ENCODE measurements at regions not wholly inside any gene's neighbourhood (a gene's known extent, or its start where the extent isn't known, plus 50 kb on each side); places are given as distances from the start of the nearest gene placed in this dataset.
"Not testable (repeated sequence)": the region's sequence is repeated elsewhere in the genome, so short reads cannot be mapped to it uniquely, and the experiment has no call there.

GRCh38 chr4:111128327-111128726 is 505.4 kb upstream of the PITX2 start:
- no peaks in the 10 kb centered on the region for H3K9me3 ChIP-seq (ENCODE audit: insufficient read depth, low read length)
- H3K27me3 ChIP-seq (ENCODE audit: insufficient read depth, insufficient read length) = no peaks in the 10 kb centered on the region
- TF ChIP-seq SUZ12 (IDR thresholded peaks at IDR 0.05; ENCODE audit: extremely low read depth, insufficient read depth, insufficient read length) = no peak
- TF ChIP-seq ZNF274 (IDR thresholded peaks at IDR 0.05; ENCODE audit: low read depth, low read length) = no peak
- no peak for TF ChIP-seq YY1 (IDR thresholded peaks at IDR 0.05; ENCODE audit: insufficient read depth, insufficient read length)
- H3K36me3 ChIP-seq (ENCODE audit: insufficient read depth, insufficient read length, low read length) = no peaks in the 10 kb centered on the region
- H3K9ac ChIP-seq (ENCODE audit: insufficient read length, low read depth) = no peak overlapping the region
- no peak overlapping the region for H3K4me3 ChIP-seq (ENCODE audit: insufficient read length, low read depth)
- no peak for DNase-seq (ENCODE audit: low read depth, low spot score)
- no peaks in the 10 kb centered on the region for H3K4me1 ChIP-seq (ENCODE audit: insufficient read depth, insufficient read length)

GRCh38 chr4:111136438-111136837 is 513.6 kb upstream of the PITX2 start:
- Histone ChIP-seq H3K4me1 (ENCODE audit: insufficient read depth, insufficient read length) (no peaks in the 10 kb centered on the region), H3K9me3 (ENCODE audit: insufficient read depth, low read length) (no peaks in the 10 kb centered on the region), H3K4me3 (ENCODE audit: insufficient read length, low read depth) (no peak overlapping the region), H3K27me3 (ENCODE audit: insufficient read depth, insufficient read length) (no peaks in the 10 kb centered on the region), H3K9ac (ENCODE audit: insufficient read length, low read depth) (no peak overlapping the region), H3K36me3 (ENCODE audit: insufficient read depth, insufficient read length, low read length) (no peaks in the 10 kb centered on the region)
- TF ChIP-seq YY1 (IDR thresholded peaks at IDR 0.05; ENCODE audit: insufficient read depth, insufficient read length) (no peak), ZNF274 (IDR thresholded peaks at IDR 0.05; ENCODE audit: low read depth, low read length) (no peak)
- peak; percentile 2 for DNase-seq (ENCODE audit: low read depth, low spot score)

- no peak for TF ChIP-seq ZNF274 (IDR thresholded peaks at IDR 0.05; ENCODE audit: low read depth, low read length)
- no peak for TF ChIP-seq SUZ12 (IDR thresholded peaks at IDR 0.05; ENCODE audit: extremely low read depth, insufficient read depth, insufficient read length)
- TF ChIP-seq YY1 (IDR thresholded peaks at IDR 0.05; ENCODE audit: insufficient read depth, insufficient read length) = no peak
- H3K4me3 ChIP-seq (ENCODE audit: insufficient read length, low read depth) = no peak overlapping the region
- no peak for DNase-seq (ENCODE audit: low read depth, low spot score)
- H3K9me3 ChIP-seq (ENCODE audit: insufficient read depth, low read length) = no peaks in the 10 kb centered on the region
- no peaks in the 10 kb centered on the region for H3K27me3 ChIP-seq (ENCODE audit: insufficient read depth, insufficient read length)
- no peak overlapping the region for H3K9ac ChIP-seq (ENCODE audit: insufficient read length, low read depth)
- H3K4me1 ChIP-seq (ENCODE audit: insufficient read depth, insufficient read length) = no peaks in the 10 kb centered on the region
- no peaks in the 10 kb centered on the region for H3K36me3 ChIP-seq (ENCODE audit: insufficient read depth, insufficient read length, low read length)
These were observed 514.1 kb upstream of the PITX2 start for GRCh38 chr4:111136967-111137366.

DNA sequence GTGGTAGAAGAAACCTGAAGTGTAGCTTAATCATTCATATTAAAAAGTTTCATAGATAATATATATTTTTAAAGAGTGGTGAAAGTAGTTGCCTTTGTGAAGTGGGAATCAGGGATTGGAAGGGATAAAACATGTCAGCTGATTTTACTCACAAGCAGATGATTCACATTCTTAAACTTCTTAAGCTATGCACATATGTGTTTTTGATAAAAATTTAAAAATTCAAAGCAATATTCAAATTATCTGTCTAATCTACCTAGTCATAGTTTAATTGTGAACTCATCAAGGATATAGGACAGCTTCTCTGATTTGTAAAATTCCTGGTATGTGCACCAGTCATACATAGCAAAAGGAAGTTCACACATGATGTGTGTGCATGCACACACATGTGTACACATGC is 520.6 kb upstream of the PITX2 start:
- Histone ChIP-seq H3K36me3 (ENCODE audit: insufficient read depth, insufficient read length, low read length) (no peaks in the 10 kb centered on the region), H3K4me3 (ENCODE audit: insufficient read length, low read depth) (no peak overlapping the region), H3K9ac (ENCODE audit: insufficient read length, low read depth) (no peak overlapping the region), H3K4me1 (ENCODE audit: insufficient read depth, insufficient read length) (no peaks in the 10 kb centered on the region), H3K9me3 (ENCODE audit: insufficient read depth, low read length) (no peaks in the 10 kb centered on the region), H3K27me3 (ENCODE audit: insufficient read depth, insufficient read length) (no peaks in the 10 kb centered on the region)
- no peak for DNase-seq (ENCODE audit: low read depth, low spot score)
- TF ChIP-seq YY1 (IDR thresholded peaks at IDR 0.05; ENCODE audit: insufficient read depth, insufficient read length) (no peak), ZNF274 (IDR thresholded peaks at IDR 0.05; ENCODE audit: low read depth, low read length) (no peak), SUZ12 (IDR thresholded peaks at IDR 0.05; ENCODE audit: extremely low read depth, insufficient read depth, insufficient read length) (no peak)

GRCh38 chr4:111154934-111155333 is 532.1 kb upstream of the PITX2 start:
- Histone ChIP-seq H3K4me1 (ENCODE audit: insufficient read depth, insufficient read length) (no peaks in the 10 kb centered on the region), H3K4me3 (ENCODE audit: insufficient read length, low read depth) (no peak overlapping the region), H3K36me3 (ENCODE audit: insufficient read depth, insufficient read length, low read length) (no peaks in the 10 kb centered on the region), H3K27me3 (ENCODE audit: insufficient read depth, insufficient read length) (no peaks in the 10 kb centered on the region), H3K9ac (ENCODE audit: insufficient read length, low read depth) (no peak overlapping the region), H3K9me3 (ENCODE audit: insufficient read depth, low read length) (peaks cover 15% of the 10 kb centered on the region; the same call in 1 of the 2 replicates)
- no peak for TF ChIP-seq YY1 (IDR thresholded peaks at IDR 0.05; ENCODE audit: insufficient read depth, insufficient read length)
- TF ChIP-seq ZNF274 (IDR thresholded peaks at IDR 0.05; ENCODE audit: low read depth, low read length) = no peak
- no peak for TF ChIP-seq SUZ12 (IDR thresholded peaks at IDR 0.05; ENCODE audit: extremely low read depth, insufficient read depth, insufficient read length)
- DNase-seq (ENCODE audit: low read depth, low spot score) = no peak

- not testable (repeated sequence) for H3K36me3 ChIP-seq (ENCODE audit: insufficient read depth, insufficient read length, low read length); H3K4me3 ChIP-seq (ENCODE audit: insufficient read length, low read depth); H3K4me1 ChIP-seq (ENCODE audit: insufficient read depth, insufficient read length); H3K27me3 ChIP-seq (ENCODE audit: insufficient read depth, insufficient read length); H3K9ac ChIP-seq (ENCODE audit: insufficient read length, low read depth); H3K9me3 ChIP-seq (ENCODE audit: insufficient read depth, low read length)
- DNase-seq (ENCODE audit: low read depth, low spot score) = peak; percentile 47
These were observed 541.7 kb upstream of the PITX2 start for GRCh38 chr4:111164556-111164955.

DNA sequence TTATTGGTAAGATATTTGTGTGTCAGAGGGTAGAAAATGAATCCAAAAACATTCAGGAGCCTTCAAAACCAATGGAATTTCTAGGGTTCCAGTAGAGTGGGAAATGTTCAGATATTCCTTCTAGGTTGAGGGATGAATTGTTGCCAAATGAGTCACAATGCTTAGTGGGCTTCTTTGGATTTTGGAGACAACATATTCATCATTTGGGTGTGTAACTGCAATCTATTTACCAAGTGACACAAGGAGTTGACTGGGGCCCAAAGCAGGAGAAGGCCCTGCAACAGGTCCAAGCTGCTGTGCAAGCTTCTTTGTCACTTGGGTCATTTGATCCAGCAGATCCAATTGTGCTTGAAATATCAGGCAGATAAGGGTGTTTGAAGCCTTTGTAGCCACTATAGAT is 551.5 kb upstream of the PITX2 start:
- H3K4me3 ChIP-seq (ENCODE audit: insufficient read length, low read depth) = no peak overlapping the region
- H3K9ac ChIP-seq (ENCODE audit: insufficient read length, low read depth) = no peak overlapping the region
- H3K36me3 ChIP-seq (ENCODE audit: insufficient read depth, insufficient read length, low read length) = no peaks in the 10 kb centered on the region
- H3K4me1 ChIP-seq (ENCODE audit: insufficient read depth, insufficient read length) = no peaks in the 10 kb centered on the region
- no peaks in the 10 kb centered on the region for H3K9me3 ChIP-seq (ENCODE audit: insufficient read depth, low read length)
- DNase-seq (ENCODE audit: low read depth, low spot score) = no peak
- TF ChIP-seq ZNF274 (IDR thresholded peaks at IDR 0.05; ENCODE audit: low read depth, low read length) (no peak), YY1 (IDR thresholded peaks at IDR 0.05; ENCODE audit: insufficient read depth, insufficient read length) (no peak), SUZ12 (IDR thresholded peaks at IDR 0.05; ENCODE audit: extremely low read depth, insufficient read depth, insufficient read length) (no peak)
- no peaks in the 10 kb centered on the region for H3K27me3 ChIP-seq (ENCODE audit: insufficient read depth, insufficient read length)

- TF ChIP-seq SUZ12 (IDR thresholded peaks at IDR 0.05; ENCODE audit: extremely low read depth, insufficient read depth, insufficient read length) (no peak), YY1 (IDR thresholded peaks at IDR 0.05; ENCODE audit: insufficient read depth, insufficient read length) (no peak)
- no peaks in the 10 kb centered on the region for H3K27me3 ChIP-seq (ENCODE audit: insufficient read depth, insufficient read length)
These were observed 555.4 kb upstream of the PITX2 start for GRCh38 chr4:111178231-111178630.

More at GRCh38 chr4:111178231-111178630, 555.4 kb upstream of the PITX2 start:
- no peaks in the 10 kb centered on the region for H3K4me1 ChIP-seq (ENCODE audit: insufficient read depth, insufficient read length)
- H3K4me3 ChIP-seq (ENCODE audit: insufficient read length, low read depth) = no peak overlapping the region
- no peak overlapping the region for H3K9ac ChIP-seq (ENCODE audit: insufficient read length, low read depth)
- H3K9me3 ChIP-seq (ENCODE audit: insufficient read depth, low read length) = peaks cover 11% of the 10 kb centered on the region
- H3K36me3 ChIP-seq (ENCODE audit: insufficient read depth, insufficient read length, low read length) = no peaks in the 10 kb centered on the region
- DNase-seq (ENCODE audit: low read depth, low spot score) = no peak

Data from NT2/D1 (cell line).